GM12878 (cell line): ENCODE measurements at regions not wholly inside any gene's neighbourhood (a gene's known extent, or its start where the extent isn't known, plus 50 kb on each side); places are given as distances from the start of the nearest gene placed in this dataset.

ENCODE experiments used
- ATAC-seq: fragments of 200-7000 bp; cut with Tn5 transposase; 3 replicates; pipeline ENCODE4 v1.9.1; 2020; ENCODE audit warnings: mild to moderate bottlenecking, moderate library complexity
- BruUV-seq: library from RNA; stranded (reverse); fragments of 400-500 nt; replicated peaks from 2 replicates; lab custom pipeline; 2021; lab: Mats Ljungman, UMichigan
- CTCF ChIA-PET: fragments of 300-600 bp; sonication (Branson Sonifier 250); formaldehyde crosslinking; extraction: SDS; loops from one replicate; lab custom pipeline; 2021; ENCODE audit warnings: inconsistent platforms; lab: Yijun Ruan, JAX
- POLR2A ChIA-PET: fragments of 350-600 bp; formaldehyde crosslinking; extraction: SDS; loops from one replicate; lab custom pipeline; 2021; ENCODE audit warnings: inconsistent platforms; lab: Charles Lee
- RAD21 ChIA-PET: fragments of 300-600 bp; sonication (Branson Sonifier 250); formaldehyde crosslinking; loops from one replicate; lab custom pipeline; 2023; ENCODE audit warnings: antibody characterized with exemption; ENCODE audit not compliant: unreplicated experiment; lab: Charles Lee
- SMC1A ChIA-PET: fragments of 300-600 bp; sonication (Branson Sonifier 250); formaldehyde crosslinking; loops from one replicate; lab custom pipeline; 2023; ENCODE audit not compliant: unreplicated experiment, uncharacterized antibody; lab: Charles Lee
- DNase-seq: peaks from one replicate; pipeline ENCODE4 v3.0.0-alpha.2; 2011; ENCODE audit warnings: low read depth, low spot score
- FAIRE-seq: peaks from 3 replicates; lab custom pipeline; 2011; peaks lifted over from hg19 to GRCh38; lab: Jason Lieb, UNC
- H2AFZ ChIP-seq: 2 replicates; pipeline ENCODE4 v1.6.0; 2011; ENCODE audit warnings: low read depth, low read length, control low read depth; ENCODE audit not compliant: control insufficient read depth
- H3K27ac ChIP-seq: 2 replicates; pipeline ENCODE4 v1.5.1; 2011; ENCODE audit warnings: control low read depth; ENCODE audit not compliant: control insufficient read depth, insufficient read depth
- H3K27me3 ChIP-seq, 2 experiments: replicated peaks in 1 of 2; 2 replicates each; pipeline versions ENCODE4 v1.6.0 to v1.6.1; 2011; ENCODE audit warnings: low read length in 1 of 2; ENCODE audit not compliant: control insufficient read depth in 2 of 2, insufficient read depth in 2 of 2
- H3K36me3 ChIP-seq, 2 experiments: 2 replicates each; pipeline ENCODE4 v1.5.1; 2011; ENCODE audit warnings: low read length in 1 of 2; ENCODE audit not compliant: control insufficient read depth in 2 of 2, insufficient read depth in 2 of 2
- H3K4me1 ChIP-seq: 2 replicates; pipeline ENCODE4 v1.6.1; 2011; ENCODE audit warnings: mild to moderate bottlenecking, low read length, moderate library complexity, mixed read lengths; ENCODE audit not compliant: control insufficient read depth, insufficient read depth
- H3K4me2 ChIP-seq: 2 replicates; pipeline ENCODE4 v1.6.0; 2011; ENCODE audit warnings: control low read depth; ENCODE audit not compliant: control insufficient read depth, insufficient read depth
- H3K4me3 ChIP-seq: fragments of 200-600 bp; sonication (generic); 2 replicates; pipeline ENCODE4 v1.5.1; 2016
- H3K79me2 ChIP-seq: 2 replicates; pipeline ENCODE4 v1.6.0; 2011; ENCODE audit warnings: low read length; ENCODE audit not compliant: control insufficient read depth, insufficient read depth
- H3K9ac ChIP-seq: 2 replicates; pipeline ENCODE4 v1.8.0; 2011; ENCODE audit warnings: low read length, control low read depth, mixed read lengths; ENCODE audit not compliant: control insufficient read depth, insufficient read depth
- H3K9me3 ChIP-seq: replicated peaks from 3 replicates; pipeline ENCODE4 v1.5.1; 2011; ENCODE audit warnings: mild to moderate bottlenecking, low read length; ENCODE audit not compliant: control insufficient read depth, insufficient read depth
- H4K20me1 ChIP-seq: 2 replicates; pipeline ENCODE4 v1.6.0; 2011; ENCODE audit not compliant: control insufficient read depth, insufficient read depth
- CEBPZ ChIP-seq: fragments of 150-350 bp; IDR thresholded peaks from 2 replicates; pipeline ENCODE4 v1.6.1; 2016; ENCODE audit warnings: low read depth, low read length
- CREB1 ChIP-seq: IDR thresholded peaks from 2 replicates; pipeline ENCODE4 v1.6.1; 2012; ENCODE audit warnings: low read depth, mild to moderate bottlenecking, inconsistent platforms
- ETV6 ChIP-seq, 2 experiments: fragments of 450-650 bp in 1 of 2; IDR thresholded peaks in 1 of 2; conservative IDR thresholded peaks in 1 of 2; 2 replicates each; pipeline ENCODE4 v1.6.1; 2014; ENCODE audit warnings: antibody characterized with exemption in 1 of 2, borderline replicate concordance in 1 of 2, low read depth in 1 of 2, mild to moderate bottlenecking in 1 of 2, moderate library complexity in 1 of 2
- MTA3 ChIP-seq: IDR thresholded peaks from 2 replicates; pipeline ENCODE4 v1.6.1; 2012; ENCODE audit warnings: low read length, inconsistent platforms, borderline replicate concordance
- MYB ChIP-seq: fragments of 150-350 bp; IDR thresholded peaks from 2 replicates; pipeline ENCODE4 v1.6.1; 2014; ENCODE audit warnings: mild to moderate bottlenecking, low read depth, low read length, borderline replicate concordance
- NR2C2 ChIP-seq: IDR thresholded peaks from 2 replicates; pipeline ENCODE4 v1.6.1; 2011; ENCODE audit warnings: borderline replicate concordance, low read depth; ENCODE audit not compliant: control insufficient read depth, insufficient read length
- SREBF1 ChIP-seq: IDR thresholded peaks from 2 replicates; pipeline ENCODE4 v1.6.1; 2012; ENCODE audit warnings: mild to moderate bottlenecking, low read length
- ZBED1 ChIP-seq: IDR thresholded peaks from 2 replicates; pipeline ENCODE4 v1.6.1; 2016; ENCODE audit warnings: borderline replicate concordance
- ZBTB4 ChIP-seq: fragments of 450-650 bp; formaldehyde crosslinking; IDR thresholded peaks from 2 replicates; pipeline ENCODE4 v1.4.0; 2022; ENCODE audit warnings: mild to moderate bottlenecking, moderate library complexity
- WGBS: methylation state at CpG from one replicate; pipeline ENCODE4 v1.1.6; 2016; ENCODE audit warnings: low lambda C conversion rate; ENCODE audit not compliant: insufficient replicate concordance, insufficient coverage; ENCODE audit errors: missing lambda C conversion rate; 5-methylcytosine and 5-hydroxymethylcytosine counted together
- in situ Hi-C: fragments of 300-500 bp; cut with MboI; formaldehyde crosslinking; loops from 9 replicates; pipeline ENCODE4 v1.14.3; 2018; ENCODE audit warnings: mixed read lengths
- intact Hi-C: fragments of 100-400 bp; cut with micrococcal nuclease; formaldehyde crosslinking; loops from one replicate; pipeline ENCODE4 v1.14.2; 2022; ENCODE audit not compliant: unreplicated experiment

- ATAC-seq = no peak
- intact Hi-C loops = no loop called here
Measured at GRCh38 chr12:60672949-60673348, 1077.1 kb downstream of the SLC16A7 start.

More at GRCh38 chr12:60672949-60673348, 1077.1 kb downstream of the SLC16A7 start:
- no peak for FAIRE-seq
- SMC1A ChIA-PET = no interaction called here
- CTCF ChIA-PET = no interaction called here
- no peaks in the 10 kb centered on the region for H3K79me2 ChIP-seq
- H3K27me3 ChIP-seq = no peaks in the 10 kb centered on the region
- RAD21 ChIA-PET = no interaction called here
- WGBS = 2% methylated on average over 3 of the region's 3 CpGs
- no peak overlapping the region for H3K9ac ChIP-seq
- TF ChIP-seq ZBED1 (no peak), MYB (no peak), ZBTB4 (no peak), NR2C2 (no peak), SREBF1 (no peak), CREB1 (no peak), MTA3 (no peak), ETV6 (conservative IDR thresholded peaks at IDR 0.05 in 1 of 2, IDR thresholded peaks at IDR 0.05 in 1 of 2; ENCODE audit: borderline replicate concordance in 1 of 2, low read depth in 1 of 2) (no peak), CEBPZ (no peak)
- no peaks in the 10 kb centered on the region for H3K36me3 ChIP-seq
- no peak overlapping the region for H2AFZ ChIP-seq
- no peaks in the 10 kb centered on the region for H4K20me1 ChIP-seq
- H3K9me3 ChIP-seq = no peaks in the 10 kb centered on the region
- BruUV-seq = no TSS peak
- in situ Hi-C loops = no loop called here
- no peak for DNase-seq
- POLR2A ChIA-PET = no interaction called here
- no peak overlapping the region for H3K4me3 ChIP-seq
- H3K4me2 ChIP-seq = no peak overlapping the region
- H3K27ac ChIP-seq = no peak overlapping the region
- H3K4me1 ChIP-seq = no peaks in the 10 kb centered on the region
